Endothelial cell of umbilical vein (primary cell): ENCODE measurements at regions not wholly inside any gene's neighbourhood (a gene's known extent, or its start where the extent isn't known, plus 50 kb on each side); places are given as distances from the start of the nearest gene placed in this dataset.

Experiments used
- BruUV-seq: library from RNA; stranded (reverse); fragments of 400-500 nt; replicated peaks from 2 replicates; lab custom pipeline; 2021; lab: Mats Ljungman, UMichigan
- CTCF ChIA-PET: fragments of 300-600, 350-600 bp; sonication (Branson Sonifier 250); formaldehyde crosslinking; loops from one replicate; lab custom pipeline; 2021; ENCODE audit warnings: antibody characterized with exemption, inconsistent platforms; lab: Charles Lee
- POLR2A ChIA-PET: fragments of 300-600, 350-600 bp; sonication (Branson Sonifier 250); formaldehyde crosslinking; loops from one replicate; lab custom pipeline; 2021; ENCODE audit warnings: antibody characterized with exemption, inconsistent platforms; lab: Charles Lee
- DNase-seq: peaks from one replicate; pipeline ENCODE4 v3.0.0-alpha.2; 2011; ENCODE audit warnings: low read depth, low spot score
- FAIRE-seq: peaks from 2 replicates; lab custom pipeline; 2011; peaks lifted over from hg19 to GRCh38; lab: Jason Lieb, UNC
- H2AFZ ChIP-seq: 2 replicates; pipeline ENCODE4 v1.6.0; 2012; ENCODE audit warnings: low read depth, low read length, control low read depth, inconsistent platforms
- H3K27ac ChIP-seq: 2 replicates; pipeline ENCODE4 v1.5.1; 2011; ENCODE audit warnings: low read depth, mild to moderate bottlenecking, control low read depth, low read length, moderate library complexity; ENCODE audit not compliant: insufficient read depth
- H3K27me3 ChIP-seq, 2 experiments: 2 replicates each; pipeline versions ENCODE4 v1.6.0 to v1.6.1; 2011; ENCODE audit warnings: low read length in 2 of 2, mixed read lengths in 1 of 2; ENCODE audit not compliant: control insufficient read depth in 2 of 2, insufficient read depth in 2 of 2
- H3K36me3 ChIP-seq, 2 experiments: 2 replicates in 1 of 2; 3 replicates in 1 of 2; pipeline ENCODE4 v1.5.1; 2011; ENCODE audit warnings: low read length in 2 of 2, mild to moderate bottlenecking in 1 of 2, moderate library complexity in 1 of 2; ENCODE audit not compliant: control insufficient read depth in 2 of 2, insufficient read depth in 2 of 2; ENCODE audit errors: extremely low read depth in 1 of 2
- H3K4me1 ChIP-seq: 3 replicates; pipeline ENCODE4 v1.5.1; 2011; ENCODE audit warnings: mild to moderate bottlenecking, low read length; ENCODE audit not compliant: control insufficient read depth, insufficient read depth; ENCODE audit errors: extremely low read depth
- H3K4me2 ChIP-seq: 2 replicates; pipeline ENCODE4 v1.6.1; 2011; ENCODE audit warnings: low read length, control low read depth, mixed read lengths; ENCODE audit not compliant: insufficient read depth
- H3K4me3 ChIP-seq, 3 experiments: fragments of 200-600 bp in 1 of 3; sonication (generic), shearing (Covaris generic) in 1 of 3; replicated peaks in 1 of 3; 2 replicates each; pipeline ENCODE4 v1.5.1; 2011 to 2016; ENCODE audit warnings: control low read depth in 3 of 3, low read length in 3 of 3, mild to moderate bottlenecking in 2 of 3, inconsistent platforms in 1 of 3, low read depth in 1 of 3, moderate library complexity in 1 of 3; ENCODE audit not compliant: insufficient read depth in 1 of 3
- H3K79me2 ChIP-seq: 2 replicates; pipeline ENCODE4 v1.6.0; 2012; ENCODE audit warnings: low read length, inconsistent platforms; ENCODE audit not compliant: control insufficient read depth, insufficient read depth
- H3K9ac ChIP-seq: replicated peaks from 2 replicates; pipeline ENCODE3; 2011; ENCODE audit warnings: low read length, control low read depth; ENCODE audit not compliant: insufficient read depth; ENCODE audit errors: extremely low read depth
- H3K9me1 ChIP-seq: replicated peaks from 3 replicates; pipeline ENCODE4 v1.6.0; 2011; ENCODE audit warnings: mild to moderate bottlenecking, low read length; ENCODE audit not compliant: control insufficient read depth, insufficient read depth; ENCODE audit errors: extremely low read depth
- H3K9me3 ChIP-seq: replicated peaks from 2 replicates; pipeline ENCODE4 v1.5.1; 2012; ENCODE audit warnings: low read length, inconsistent platforms; ENCODE audit not compliant: control insufficient read depth, insufficient read depth
- H4K20me1 ChIP-seq: replicated peaks from 2 replicates; pipeline ENCODE3; 2011; ENCODE audit warnings: mild to moderate bottlenecking, low read length; ENCODE audit not compliant: control insufficient read depth, insufficient read depth; ENCODE audit errors: extremely low read depth
- EZH2 ChIP-seq: IDR thresholded peaks from 2 replicates; pipeline ENCODE4 v1.6.1; 2012; ENCODE audit warnings: borderline replicate concordance, low read depth, mild to moderate bottlenecking, moderate library complexity, low read length, inconsistent platforms; ENCODE audit not compliant: severe bottlenecking
- GATA2 ChIP-seq: IDR thresholded peaks from 2 replicates; pipeline ENCODE4 v1.7.0; 2011; ENCODE audit warnings: low read depth, mild to moderate bottlenecking, moderate library complexity, mixed read lengths, low read length; ENCODE audit not compliant: insufficient read length, insufficient read depth
- JUN ChIP-seq: IDR thresholded peaks from 2 replicates; pipeline ENCODE4 v1.6.1; 2011; ENCODE audit warnings: borderline replicate concordance, low read depth; ENCODE audit not compliant: insufficient read length, insufficient read depth
- MYC ChIP-seq: IDR thresholded peaks from one replicate; pipeline ENCODE4 v1.6.1; 2011; ENCODE audit warnings: mild to moderate bottlenecking, low read depth, low read length
- POLR2A ChIP-seq: IDR thresholded peaks from 2 replicates; pipeline ENCODE4 v1.6.1; 2012; ENCODE audit warnings: low read depth, mild to moderate bottlenecking, control low read depth, low read length
- dilution Hi-C: fragments of 300-500 bp; cut with MboI; formaldehyde crosslinking; loops from one replicate; pipeline ENCODE4 v1.15.0; 2019; ENCODE audit warnings: low sequenced_read_pairs; ENCODE audit not compliant: extremely low pct_ligation_motif_present
- intact Hi-C: fragments of 100-400 bp; cut with micrococcal nuclease; formaldehyde crosslinking; loops from one replicate; pipeline ENCODE4 v1.10.0; 2022
- TF ChIP-seq, protein P1 (sequence below): IDR thresholded peaks from 2 replicates; pipeline ENCODE4 v1.6.1; 2011; ENCODE audit not compliant: insufficient read depth, insufficient read length
- TF ChIP-seq, protein P2 (sequence below), 2 donors: IDR thresholded peaks; 1 replicate in 1 of 2; 2 replicates in 1 of 2; pipeline ENCODE4 v1.5.1; 2011; ENCODE audit warnings: low read length in 2 of 2, mild to moderate bottlenecking in 2 of 2, moderate library complexity in 2 of 2, control low read depth in 1 of 2, inconsistent platforms in 1 of 2, low read depth in 1 of 2; ENCODE audit not compliant: insufficient read depth in 1 of 2; ENCODE audit errors: extremely low read depth in 1 of 2

- dilution Hi-C loops, result no loop called here
- Histone ChIP-seq H3K9me1 (no peaks in the 10 kb centered on the region), H3K4me2 (no peak overlapping the region), H3K79me2 (no peaks in the 10 kb centered on the region), H3K4me3 (no peak overlapping the region), H3K9ac (no peak overlapping the region), H3K9me3 (no peaks in the 10 kb centered on the region), H3K27ac (no peak overlapping the region), H3K36me3 (no peaks in the 10 kb centered on the region), H3K27me3 (peaks cover 1 to 3% of the 10 kb centered on the region in 2 experiments), H3K4me1 (no peaks in the 10 kb centered on the region), H2AFZ (no peak overlapping the region), H4K20me1 (no peaks in the 10 kb centered on the region)
- BruUV-seq, result no TSS peak
- FAIRE-seq, result no peak
- intact Hi-C loops, result no loop called here
- TF ChIP-seq EZH2, result no peak
- TF ChIP-seq GATA2, result no peak
- TF ChIP-seq, protein P1, sequence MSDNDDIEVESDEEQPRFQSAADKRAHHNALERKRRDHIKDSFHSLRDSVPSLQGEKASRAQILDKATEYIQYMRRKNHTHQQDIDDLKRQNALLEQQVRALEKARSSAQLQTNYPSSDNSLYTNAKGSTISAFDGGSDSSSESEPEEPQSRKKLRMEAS, result no peak
- TF ChIP-seq, protein P2, sequence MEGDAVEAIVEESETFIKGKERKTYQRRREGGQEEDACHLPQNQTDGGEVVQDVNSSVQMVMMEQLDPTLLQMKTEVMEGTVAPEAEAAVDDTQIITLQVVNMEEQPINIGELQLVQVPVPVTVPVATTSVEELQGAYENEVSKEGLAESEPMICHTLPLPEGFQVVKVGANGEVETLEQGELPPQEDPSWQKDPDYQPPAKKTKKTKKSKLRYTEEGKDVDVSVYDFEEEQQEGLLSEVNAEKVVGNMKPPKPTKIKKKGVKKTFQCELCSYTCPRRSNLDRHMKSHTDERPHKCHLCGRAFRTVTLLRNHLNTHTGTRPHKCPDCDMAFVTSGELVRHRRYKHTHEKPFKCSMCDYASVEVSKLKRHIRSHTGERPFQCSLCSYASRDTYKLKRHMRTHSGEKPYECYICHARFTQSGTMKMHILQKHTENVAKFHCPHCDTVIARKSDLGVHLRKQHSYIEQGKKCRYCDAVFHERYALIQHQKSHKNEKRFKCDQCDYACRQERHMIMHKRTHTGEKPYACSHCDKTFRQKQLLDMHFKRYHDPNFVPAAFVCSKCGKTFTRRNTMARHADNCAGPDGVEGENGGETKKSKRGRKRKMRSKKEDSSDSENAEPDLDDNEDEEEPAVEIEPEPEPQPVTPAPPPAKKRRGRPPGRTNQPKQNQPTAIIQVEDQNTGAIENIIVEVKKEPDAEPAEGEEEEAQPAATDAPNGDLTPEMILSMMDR (IDR thresholded peaks at IDR 0.05; ENCODE audit: extremely low read depth in 1 of 2, insufficient read depth in 1 of 2, low read depth in 1 of 2, low read length in 2 of 2), result no peak
- TF ChIP-seq MYC, result no peak
- TF ChIP-seq POLR2A, result no peak
- POLR2A ChIA-PET, result no interaction called here
- CTCF ChIA-PET, result no interaction called here
- DNase-seq, result no peak
Measured at GRCh38 chr2:180542511-180542910, 437.9 kb upstream of the UBE2E3 start.

- Histone ChIP-seq H3K27ac (no peak overlapping the region), H3K9me1 (no peaks in the 10 kb centered on the region), H3K4me1 (no peaks in the 10 kb centered on the region), H3K36me3 (no peaks in the 10 kb centered on the region), H3K4me2 (no peak overlapping the region), H3K9me3 (no peaks in the 10 kb centered on the region), H3K27me3 (peaks cover 1 to 3% of the 10 kb centered on the region in 2 experiments), H4K20me1 (no peaks in the 10 kb centered on the region), H3K9ac (no peak overlapping the region), H3K4me3 (no peak overlapping the region), H3K79me2 (no peaks in the 10 kb centered on the region), H2AFZ (no peak overlapping the region)
- DNase-seq (no peak), FAIRE-seq (no peak)
- no TSS peak for BruUV-seq
- intact Hi-C loops, result no loop called here
- no peak for TF ChIP-seq JUN
- POLR2A ChIA-PET, result no interaction called here
- dilution Hi-C loops, result no loop called here
- CTCF ChIA-PET, result no interaction called here
Measured at GRCh38 chr2:180540761-180541160, 439.6 kb upstream of the UBE2E3 start.
